CD4-positive, CD25-positive, alpha-beta regulatory T cell (primary cell): ENCODE measurements at regions not wholly inside any gene's neighbourhood (a gene's known extent, or its start where the extent isn't known, plus 50 kb on each side); places are given as distances from the start of the nearest gene placed in this dataset.
"Not testable (repeated sequence)": the region's sequence is repeated elsewhere in the genome, so short reads cannot be mapped to it uniquely, and the experiment has no call there.

Experiments used
- ATAC-seq, 2 donors: fragments of 150-1000 bp; cut with Tn5 transposase; one replicate each; pipeline ENCODE4 v1.10.0; 2021; ENCODE audit warnings: low read depth in 2 of 2, moderate number of reproducible peaks in 2 of 2, moderate library complexity in 1 of 2
- DNase-seq, 3 donors: peaks; one replicate each; pipeline versions ENCODE4 v3.0.0 to v3.0.0-alpha.2; 2012 to 2022; ENCODE audit warnings: mixed read lengths in 1 of 3
- H3K27ac ChIP-seq: one replicate; pipeline ENCODE4 v1.7.0; 2013; ENCODE audit warnings: mild to moderate bottlenecking, low read length; ENCODE audit not compliant: insufficient read depth, poor library complexity, severe bottlenecking
- H3K27me3 ChIP-seq: one replicate; pipeline ENCODE4 v1.7.0; 2013; ENCODE audit warnings: low read length; ENCODE audit not compliant: control insufficient read depth, insufficient read depth
- H3K36me3 ChIP-seq: one replicate; pipeline ENCODE4 v1.7.0; 2013; ENCODE audit warnings: mild to moderate bottlenecking, low read length, moderate library complexity; ENCODE audit not compliant: control insufficient read depth, insufficient read depth
- H3K4me1 ChIP-seq: 2 replicates; pipeline ENCODE4 v1.7.0; 2013; ENCODE audit warnings: mild to moderate bottlenecking, low read length; ENCODE audit not compliant: insufficient read depth, control insufficient read depth, poor library complexity, severe bottlenecking
- H3K4me3 ChIP-seq: one replicate; pipeline ENCODE4 v1.7.0; 2013; ENCODE audit warnings: low read depth, mild to moderate bottlenecking, low read length, moderate library complexity
- H3K9me3 ChIP-seq, 2 experiments: 1 replicate in 1 of 2; 2 replicates in 1 of 2; pipeline ENCODE4 v1.7.0; 2013; ENCODE audit warnings: low read length in 2 of 2, mild to moderate bottlenecking in 1 of 2, moderate library complexity in 1 of 2; ENCODE audit not compliant: control insufficient read depth in 2 of 2
- H3K27ac Mint-ChIP-seq, 3 donors: one replicate each; pipeline ENCODE4 v1.8.0; 2020 to 2022; ENCODE audit warnings: mild to moderate bottlenecking in 3 of 3, mixed read lengths in 3 of 3, moderate library complexity in 2 of 3
- H3K27me3 Mint-ChIP-seq: one replicate; pipeline ENCODE4 v1.8.0; 2022; ENCODE audit warnings: mild to moderate bottlenecking, mixed read lengths
- H3K36me3 Mint-ChIP-seq: one replicate; pipeline ENCODE4 v1.8.0; 2020; ENCODE audit warnings: mixed read lengths
- H3K4me1 Mint-ChIP-seq, 4 donors: one replicate each; pipeline ENCODE4 v1.8.0; 2020 to 2022; ENCODE audit warnings: mixed read lengths in 4 of 4, mild to moderate bottlenecking in 1 of 4
- H3K4me3 Mint-ChIP-seq, 4 donors: one replicate each; pipeline ENCODE4 v1.8.0; 2020 to 2022; ENCODE audit warnings: mild to moderate bottlenecking in 4 of 4, mixed read lengths in 4 of 4, moderate library complexity in 3 of 4
- H3K9me3 Mint-ChIP-seq, 7 donors: one replicate each; pipeline ENCODE4 v1.8.0; 2020 to 2022; ENCODE audit warnings: mixed read lengths in 7 of 7, mild to moderate bottlenecking in 3 of 7, moderate library complexity in 2 of 7

DNA sequence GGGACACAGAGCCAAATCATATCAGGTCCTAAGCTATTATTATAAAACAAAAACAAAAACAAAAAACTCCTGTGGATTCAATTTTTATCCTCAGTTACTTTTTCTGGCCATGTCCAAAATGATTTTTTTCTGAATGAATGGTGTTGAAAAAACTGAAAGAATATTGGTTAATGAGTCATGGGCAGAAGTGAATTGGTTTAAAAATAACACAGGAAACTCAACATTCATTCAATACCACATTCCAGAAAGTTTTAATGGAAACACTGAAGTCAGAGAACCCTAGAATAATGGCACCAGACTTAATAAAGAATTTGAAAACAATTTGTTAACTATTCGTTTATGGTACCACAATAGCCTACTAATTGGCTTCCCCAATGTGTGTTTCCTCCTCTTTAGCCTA lies 102.4 kb upstream of the CDH9 start:
- H3K27ac Mint-ChIP-seq = no peak overlapping the region
- no peaks in the 10 kb centered on the region for H3K4me1 Mint-ChIP-seq
- H3K36me3 Mint-ChIP-seq = no peaks in the 10 kb centered on the region
- peaks cover 3 to 14% (median 8%) of the 10 kb centered on the region in 7 donors for H3K9me3 Mint-ChIP-seq
- no peaks in the 10 kb centered on the region for H3K36me3 ChIP-seq
- H3K27me3 Mint-ChIP-seq = no peaks in the 10 kb centered on the region
- ATAC-seq (no peak), DNase-seq (no peak)
- H3K9me3 ChIP-seq = no peaks in the 10 kb centered on the region
- no peaks in the 10 kb centered on the region for H3K4me1 ChIP-seq
- no peaks in the 10 kb centered on the region for H3K27me3 ChIP-seq
- no peak overlapping the region for H3K27ac ChIP-seq
- H3K4me3 ChIP-seq = no peak overlapping the region
- no peak overlapping the region for H3K4me3 Mint-ChIP-seq

DNA sequence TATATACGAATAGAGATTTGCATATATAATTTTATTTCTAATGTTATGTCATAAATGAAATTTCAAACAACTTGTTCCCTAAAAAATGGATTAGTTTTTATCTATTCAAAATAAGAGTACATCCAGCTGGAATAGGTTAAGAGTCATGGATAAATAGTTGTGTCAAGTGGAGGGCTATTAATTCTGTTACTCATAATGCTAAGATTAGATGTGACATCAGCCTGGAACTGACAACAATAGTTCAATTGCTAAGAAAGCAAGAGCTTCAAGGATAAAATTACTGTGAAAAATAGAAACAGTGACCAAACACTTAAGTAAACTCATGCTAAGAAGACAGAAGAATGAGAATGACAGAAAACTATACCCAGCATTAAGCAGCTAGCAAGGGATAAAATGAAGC lies 92.2 kb upstream of the CDH9 start:
- Mint-ChIP-seq H3K27ac (no peak overlapping the region), H3K4me1 (no peaks in the 10 kb centered on the region), H3K36me3 (no peaks in the 10 kb centered on the region), H3K9me3 (peaks cover 4 to 18% (median 11%) of the 10 kb centered on the region in 7 donors), H3K27me3 (no peaks in the 10 kb centered on the region), H3K4me3 (no peak overlapping the region)
- no peak for ATAC-seq
- Histone ChIP-seq H3K9me3 (peaks cover 0 to 7% of the 10 kb centered on the region in 2 experiments), H3K36me3 (no peaks in the 10 kb centered on the region), H3K27ac (no peak overlapping the region), H3K27me3 (no peaks in the 10 kb centered on the region), H3K4me3 (no peak overlapping the region), H3K4me1 (no peaks in the 10 kb centered on the region)
- DNase-seq = no peak

DNA sequence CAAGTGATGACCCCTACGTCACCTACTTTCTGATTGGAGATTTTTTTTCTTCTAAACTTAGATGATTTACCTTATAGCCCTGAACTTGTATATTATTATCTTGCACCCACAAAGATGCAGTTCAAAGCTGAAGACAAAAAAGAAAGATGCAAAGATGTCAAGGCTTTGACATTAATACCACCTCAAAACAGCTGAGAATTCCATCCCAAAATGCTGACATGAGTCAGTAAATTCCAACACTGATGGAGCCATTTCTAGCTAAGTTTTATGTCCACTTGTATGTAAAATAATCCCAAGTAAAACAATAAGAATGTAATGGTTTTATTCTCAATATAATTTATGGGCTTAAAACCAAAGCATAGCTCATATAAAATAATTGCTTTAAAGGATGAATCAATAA lies 91.5 kb upstream of the CDH9 start:
- Mint-ChIP-seq H3K9me3 (peaks cover 4 to 17% (median 10%) of the 10 kb centered on the region in 7 donors), H3K27ac (no peak overlapping the region), H3K4me3 (no peak overlapping the region), H3K27me3 (no peaks in the 10 kb centered on the region), H3K36me3 (no peaks in the 10 kb centered on the region), H3K4me1 (no peaks in the 10 kb centered on the region)
- H3K9me3 ChIP-seq = peaks cover 0 to 7% of the 10 kb centered on the region in 2 experiments
- DNase-seq (no peak), ATAC-seq (no peak)
- H3K4me3 ChIP-seq = no peak overlapping the region
- no peak overlapping the region for H3K27ac ChIP-seq
- H3K27me3 ChIP-seq = no peaks in the 10 kb centered on the region
- no peaks in the 10 kb centered on the region for H3K36me3 ChIP-seq
- H3K4me1 ChIP-seq = no peaks in the 10 kb centered on the region

DNA sequence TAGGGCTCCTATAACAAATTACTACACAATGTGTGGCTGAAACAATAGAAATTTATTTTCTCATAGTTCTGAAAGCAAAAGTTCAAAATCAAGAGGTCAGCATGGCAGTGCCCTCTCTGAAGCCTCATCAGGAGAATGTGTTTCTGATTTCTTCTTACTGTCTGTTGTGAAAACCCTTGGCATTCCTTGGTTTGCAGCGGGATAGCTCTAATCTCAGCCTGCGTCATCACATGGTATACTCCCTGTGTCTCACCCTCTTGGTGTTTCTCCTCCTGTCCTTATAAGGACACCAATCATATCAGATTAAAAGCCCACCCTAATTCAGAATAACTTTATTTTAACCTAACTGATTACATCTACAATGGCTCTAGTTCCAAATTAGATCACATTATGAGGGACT lies 87.5 kb upstream of the CDH9 start:
- Mint-ChIP-seq H3K36me3 (no peaks in the 10 kb centered on the region), H3K27me3 (no peaks in the 10 kb centered on the region), H3K4me3 (no peak overlapping the region), H3K9me3 (peaks cover 1 to 11% (median 8%) of the 10 kb centered on the region in 7 donors), H3K4me1 (no peaks in the 10 kb centered on the region), H3K27ac (no peak overlapping the region)
- H3K27me3 ChIP-seq = no peaks in the 10 kb centered on the region
- DNase-seq = no peak
- no peak for ATAC-seq
- H3K27ac ChIP-seq = no peak overlapping the region
- H3K9me3 ChIP-seq = peaks cover 0 to 12% of the 10 kb centered on the region in 2 experiments
- H3K36me3 ChIP-seq = no peaks in the 10 kb centered on the region
- no peaks in the 10 kb centered on the region for H3K4me1 ChIP-seq
- no peak overlapping the region for H3K4me3 ChIP-seq

DNA sequence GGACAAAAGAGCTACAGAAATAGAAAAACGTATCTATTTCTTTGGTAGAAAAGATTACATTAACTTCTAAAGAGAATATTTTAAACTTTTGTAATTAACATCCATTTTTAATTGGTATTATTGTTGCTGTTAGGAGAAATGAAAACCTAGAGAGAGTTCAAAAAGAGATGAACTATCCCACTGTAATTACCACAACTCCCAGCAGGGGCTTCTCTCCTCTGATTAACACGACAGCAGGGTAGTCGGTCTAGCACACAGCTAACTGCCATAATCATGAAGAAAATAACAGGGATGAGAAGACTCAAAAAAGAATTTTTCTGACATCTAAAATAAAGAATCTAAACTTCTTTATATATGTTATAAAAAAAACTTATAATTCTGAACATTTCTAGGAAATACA lies 86.2 kb upstream of the CDH9 start:
- no peak overlapping the region for H3K4me3 ChIP-seq
- Mint-ChIP-seq H3K4me1 (no peaks in the 10 kb centered on the region), H3K27ac (no peak overlapping the region), H3K9me3 (peaks cover 1 to 18% (median 8%) of the 10 kb centered on the region in 7 donors), H3K4me3 (no peak overlapping the region), H3K27me3 (no peaks in the 10 kb centered on the region), H3K36me3 (no peaks in the 10 kb centered on the region)
- DNase-seq (no peak), ATAC-seq (no peak)
- H3K27me3 ChIP-seq = no peaks in the 10 kb centered on the region
- no peaks in the 10 kb centered on the region for H3K4me1 ChIP-seq
- H3K27ac ChIP-seq = no peak overlapping the region
- H3K9me3 ChIP-seq = peaks cover under 1 to 12% of the 10 kb centered on the region in 2 experiments
- no peaks in the 10 kb centered on the region for H3K36me3 ChIP-seq

DNA sequence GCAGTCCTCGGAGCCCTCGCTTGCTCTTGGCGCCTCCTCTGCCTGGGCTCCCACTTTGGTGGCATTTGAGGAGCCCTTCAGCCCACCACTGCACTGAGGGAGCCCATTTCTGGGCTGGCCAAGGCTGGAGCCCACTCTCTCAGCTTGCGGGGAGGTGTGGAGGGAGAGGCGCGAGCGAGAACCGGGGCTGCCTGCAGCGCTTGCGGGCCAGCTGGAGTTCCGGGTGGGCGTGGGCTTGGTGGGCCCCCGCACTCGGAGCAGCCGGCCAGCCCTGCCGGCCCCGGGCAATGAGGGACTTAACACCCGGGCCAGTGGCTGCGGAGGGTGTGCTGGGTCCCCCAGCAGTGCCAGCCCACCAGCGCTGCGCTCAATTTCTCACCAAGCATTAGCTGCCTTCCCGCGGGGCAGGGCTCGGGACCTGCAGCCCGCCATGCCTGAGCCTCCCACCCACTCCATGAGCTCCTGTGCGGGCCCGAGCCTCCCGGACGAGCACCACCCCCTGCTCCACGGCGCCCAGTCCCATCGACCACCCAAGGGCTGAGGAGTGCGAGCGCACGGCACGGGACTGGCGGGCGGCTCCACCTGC lies 81.4 kb upstream of the CDH9 start:
- H3K4me1 ChIP-seq, H3K4me3 ChIP-seq, H3K36me3 Mint-ChIP-seq, H3K4me1 Mint-ChIP-seq, H3K27me3 ChIP-seq, H3K4me3 Mint-ChIP-seq, H3K36me3 ChIP-seq, H3K27ac Mint-ChIP-seq, DNase-seq, H3K27ac ChIP-seq, ATAC-seq, H3K27me3 Mint-ChIP-seq: not testable (repeated sequence)
- peaks cover 7 to 13% of the 10 kb centered on the region in 2 experiments for H3K9me3 ChIP-seq
- H3K9me3 Mint-ChIP-seq = peaks cover 5 to 34% (median 11%) of the 10 kb centered on the region in 7 donors

DNA sequence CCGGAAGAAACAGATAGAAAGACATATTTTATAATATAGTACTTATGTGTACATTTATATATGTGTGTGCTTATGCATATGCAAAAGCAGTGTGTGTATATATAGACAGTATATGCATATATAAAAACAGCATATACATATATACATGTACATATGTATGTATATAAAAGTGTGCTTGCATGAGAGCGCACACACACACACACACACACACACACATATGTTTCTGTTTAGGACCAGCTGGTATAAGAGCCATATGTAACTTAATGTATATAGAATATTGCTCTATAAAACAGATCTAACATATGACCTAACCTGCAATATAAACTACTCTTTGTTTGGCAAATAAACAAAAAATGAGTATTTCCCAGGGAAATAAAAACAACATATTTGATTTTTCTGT lies 65.1 kb upstream of the CDH9 start:
- ATAC-seq (no peak), DNase-seq (no peak)
- no peaks in the 10 kb centered on the region for H3K4me1 ChIP-seq
- H3K4me3 ChIP-seq = no peak overlapping the region
- Mint-ChIP-seq H3K4me1 (no peaks in the 10 kb centered on the region), H3K36me3 (no peaks in the 10 kb centered on the region), H3K9me3 (peaks cover 0 to 7% (median 2%) of the 10 kb centered on the region in 7 donors), H3K4me3 (no peak overlapping the region), H3K27me3 (no peaks in the 10 kb centered on the region), H3K27ac (no peak overlapping the region)
- no peaks in the 10 kb centered on the region for H3K9me3 ChIP-seq
- no peaks in the 10 kb centered on the region for H3K36me3 ChIP-seq
- no peak overlapping the region for H3K27ac ChIP-seq
- no peaks in the 10 kb centered on the region for H3K27me3 ChIP-seq

DNA sequence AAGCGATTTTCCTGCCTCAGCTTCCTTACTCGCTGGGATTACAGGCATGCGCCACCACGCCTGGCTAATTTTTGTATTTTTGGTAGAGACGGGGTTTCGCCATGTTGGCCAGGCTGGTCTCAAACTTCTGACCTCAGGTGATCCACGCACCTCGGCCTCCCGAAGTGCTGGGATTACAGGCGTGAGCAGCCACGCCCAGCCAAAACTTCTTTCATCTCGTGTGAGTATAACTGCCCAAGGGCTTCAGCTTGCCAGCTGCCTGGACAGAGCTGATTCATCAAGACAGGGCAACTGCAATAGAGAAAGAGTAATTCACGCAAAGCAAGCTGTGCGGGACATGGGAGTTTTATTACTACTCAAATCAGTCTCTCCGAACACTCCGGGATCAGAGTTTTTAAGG lies 57.4 kb upstream of the CDH9 start:
- H3K9me3 ChIP-seq, DNase-seq, H3K36me3 ChIP-seq, H3K27me3 Mint-ChIP-seq, H3K4me3 ChIP-seq, H3K27ac ChIP-seq, ATAC-seq, H3K4me1 Mint-ChIP-seq, H3K4me3 Mint-ChIP-seq, H3K27ac Mint-ChIP-seq, H3K27me3 ChIP-seq, H3K36me3 Mint-ChIP-seq, H3K4me1 ChIP-seq: not testable (repeated sequence)
- peaks cover 0 to 21% (median 7%) of the 10 kb centered on the region in 7 donors for H3K9me3 Mint-ChIP-seq
